GM13976 (cell line): ENCODE measurements at regions not wholly inside any gene's neighbourhood (a gene's known extent, or its start where the extent isn't known, plus 50 kb on each side); places are given as distances from the start of the nearest gene placed in this dataset.

Experiments
- DNase-seq: peaks from one replicate; pipeline ENCODE4 v3.0.0; 2012; ENCODE audit warnings: low spot score
- CTCF ChIP-seq: IDR thresholded peaks from 2 replicates; pipeline ENCODE4 v1.5.1; 2012; ENCODE audit warnings: borderline replicate concordance, mild to moderate bottlenecking; ENCODE audit not compliant: insufficient read depth; ENCODE audit errors: extremely low read depth, missing control alignments, control extremely low read depth
- in situ Hi-C: fragments of 300-500 bp; cut with MboI; formaldehyde crosslinking; loops from one replicate; pipeline ENCODE4 v1.12.0; 2022; ENCODE audit warnings: low sequenced_read_pairs, mixed read lengths, inconsistent platforms; ENCODE audit not compliant: unreplicated experiment

- in situ Hi-C loops = no loop called here
- no peak for DNase-seq
- TF ChIP-seq CTCF = no peak
Measured at GRCh38 chr5:74293182-74293581, 347.3 kb downstream of the ENC1 start.

GRCh38 chr5:74290634-74291241 is 349.8 kb downstream of the ENC1 start:
- no peak for TF ChIP-seq CTCF
- DNase-seq = no peak
- in situ Hi-C loops = no loop called here

GRCh38 chr5:74289691-74290090 is 350.8 kb downstream of the ENC1 start:
- in situ Hi-C loops = no loop called here
- DNase-seq = no peak
- no peak for TF ChIP-seq CTCF

- in situ Hi-C loops = no loop called here
- DNase-seq = no peak
- no peak for TF ChIP-seq CTCF
Measured at GRCh38 chr5:74289238-74289637, 351.3 kb downstream of the ENC1 start.

- in situ Hi-C loops = no loop called here
- TF ChIP-seq CTCF = no peak
- DNase-seq = no peak
Measured at GRCh38 chr5:74288448-74289108, 351.9 kb downstream of the ENC1 start.

- no peak for DNase-seq
- no peak for TF ChIP-seq CTCF
- in situ Hi-C loops = no loop called here
Measured at GRCh38 chr5:74288038-74288437, 352.5 kb downstream of the ENC1 start.
